ENCODE measurements at regions not wholly inside any gene's neighbourhood (a gene's known extent, or its start where the extent isn't known, plus 50 kb on each side); places are given as distances from the start of the nearest gene placed in this dataset.

- TF ChIP-seq CTCF (IDR thresholded peaks at IDR 0.05; ENCODE audit: poor library complexity) (no peak), EZH2phosphoT487 (IDR thresholded peaks at IDR 0.05; ENCODE audit: low read depth, severe bottlenecking, unreplicated experiment) (no peak), EZH2 (IDR thresholded peaks at IDR 0.05; ENCODE audit: borderline replicate concordance) (no peak)
Measured at GRCh38 chr14:104469591-104469990, 110.0 kb upstream of the C14orf180 start.
